CD4-positive, alpha-beta T cell treated with Interleukin-4 for 4 hours (primary cell): ENCODE measurements at regions not wholly inside any gene's neighbourhood (a gene's known extent, or its start where the extent isn't known, plus 50 kb on each side); places are given as distances from the start of the nearest gene placed in this dataset.

Experiments
- DNase-seq: peaks from one replicate; pipeline ENCODE4 v3.0.0-alpha.2; 2020

- DNase-seq, result peak; percentile 11
Observed at GRCh38 chr10:3421537-3422257, 249.1 kb upstream of the PITRM1 start.

- DNase-seq, result no peak
Observed at GRCh38 chr10:3420527-3421469, 248.2 kb upstream of the PITRM1 start.

- no peak for DNase-seq
Observed at GRCh38 chr10:3419719-3420495, 247.3 kb upstream of the PITRM1 start.

GRCh38 chr10:3418926-3419325, 246.3 kb upstream of the PITRM1 start:
- DNase-seq, result no peak

GRCh38 chr10:3418041-3418754, 245.6 kb upstream of the PITRM1 start:
- DNase-seq, result no peak

GRCh38 chr10:3417096-3417495, 244.5 kb upstream of the PITRM1 start:
- DNase-seq, result no peak

GRCh38 chr10:3415878-3416605, 243.5 kb upstream of the PITRM1 start:
- no peak for DNase-seq

- no peak for DNase-seq
Observed at GRCh38 chr10:3415038-3415736, 242.6 kb upstream of the PITRM1 start.

- no peak for DNase-seq
Observed at GRCh38 chr10:3414667-3415023, 242.1 kb upstream of the PITRM1 start.

- DNase-seq, result no peak
Observed at GRCh38 chr10:3413937-3414666, 241.5 kb upstream of the PITRM1 start.

GRCh38 chr10:3412646-3413045, 240.1 kb upstream of the PITRM1 start:
- no peak for DNase-seq

- no peak for DNase-seq
Observed at GRCh38 chr10:3412071-3412582, 239.5 kb upstream of the PITRM1 start.

GRCh38 chr10:3411044-3411443, 238.5 kb upstream of the PITRM1 start:
- no peak for DNase-seq

GRCh38 chr10:3409928-3410327, 237.3 kb upstream of the PITRM1 start:
- DNase-seq, result no peak

GRCh38 chr10:3408603-3409365, 236.2 kb upstream of the PITRM1 start:
- DNase-seq, result no peak

GRCh38 chr10:3407208-3407607, 234.6 kb upstream of the PITRM1 start:
- DNase-seq, result no peak

- DNase-seq, result no peak
Observed at GRCh38 chr10:3406556-3406955, 234.0 kb upstream of the PITRM1 start.

- no peak for DNase-seq
Observed at GRCh38 chr10:3404381-3404780, 231.8 kb upstream of the PITRM1 start.

- DNase-seq, result no peak
Observed at GRCh38 chr10:3402187-3402751, 229.7 kb upstream of the PITRM1 start.
